Thyroid gland (tissue), 4 donors: ENCODE measurements at regions not wholly inside any gene's neighbourhood (a gene's known extent, or its start where the extent isn't known, plus 50 kb on each side); places are given as distances from the start of the nearest gene placed in this dataset.

Source experiments
- DNase-seq, 2 donors: peaks; one replicate each; pipeline ENCODE4 v3.0.0-alpha.2; 2019
- H3K27ac ChIP-seq, 3 donors: fragments of 200-600 bp; sonication (generic); 1 replicate in 2 of 3; 2 replicates in 1 of 3; pipeline ENCODE4 v1.5.1; 2016 to 2019; ENCODE audit warnings: mild to moderate bottlenecking in 1 of 3, moderate library complexity in 1 of 3
- H3K27me3 ChIP-seq: fragments of 200-600 bp; sonication (generic); one replicate; pipeline ENCODE4 v1.5.1; 2019
- H3K36me3 ChIP-seq, 2 donors: fragments of 200-600 bp; sonication (generic); one replicate each; pipeline ENCODE4 v1.5.1; 2016 to 2019
- H3K4me1 ChIP-seq, 2 donors: fragments of 200-600 bp; sonication (generic); one replicate each; pipeline ENCODE4 v1.5.1; 2017 to 2019
- H3K4me3 ChIP-seq, 3 donors: fragments of 200-600 bp; sonication (generic); replicated peaks in 1 of 3; 1 replicate in 2 of 3; 2 replicates in 1 of 3; pipeline ENCODE4 v1.5.1; 2016; ENCODE audit warnings: mild to moderate bottlenecking in 1 of 3
- H3K9me3 ChIP-seq: fragments of 200-600 bp; sonication (generic); one replicate; pipeline ENCODE4 v1.5.1; 2017
- POLR2A ChIP-seq, 2 donors: fragments of 450-650 bp; IDR thresholded peaks; one replicate each; pipeline ENCODE4 v1.6.1; 2017; ENCODE audit warnings: antibody characterized with exemption in 2 of 2, mild to moderate bottlenecking in 2 of 2, moderate library complexity in 1 of 2
- WGBS, 2 donors: methylation state at CpG; one replicate each; pipeline ENCODE4 v1.1.5; 2017; 5-methylcytosine and 5-hydroxymethylcytosine counted together
- intact Hi-C: fragments of 100-400 bp; cut with DNase I; formaldehyde crosslinking; loops from one replicate; pipeline ENCODE4 v1.15.1; 2023
- TF ChIP-seq, protein P1 (sequence below), 6 experiments: fragments of 200-600 bp in 3 of 6; fragments of 450-650 bp in 3 of 6; sonication (generic) in 3 of 6; IDR thresholded peaks; one replicate each; pipeline ENCODE4 v1.5.1; 2016 to 2019; ENCODE audit warnings: antibody characterized with exemption in 6 of 6, mild to moderate bottlenecking in 2 of 6, inconsistent platforms in 1 of 6, moderate library complexity in 1 of 6

DNA sequence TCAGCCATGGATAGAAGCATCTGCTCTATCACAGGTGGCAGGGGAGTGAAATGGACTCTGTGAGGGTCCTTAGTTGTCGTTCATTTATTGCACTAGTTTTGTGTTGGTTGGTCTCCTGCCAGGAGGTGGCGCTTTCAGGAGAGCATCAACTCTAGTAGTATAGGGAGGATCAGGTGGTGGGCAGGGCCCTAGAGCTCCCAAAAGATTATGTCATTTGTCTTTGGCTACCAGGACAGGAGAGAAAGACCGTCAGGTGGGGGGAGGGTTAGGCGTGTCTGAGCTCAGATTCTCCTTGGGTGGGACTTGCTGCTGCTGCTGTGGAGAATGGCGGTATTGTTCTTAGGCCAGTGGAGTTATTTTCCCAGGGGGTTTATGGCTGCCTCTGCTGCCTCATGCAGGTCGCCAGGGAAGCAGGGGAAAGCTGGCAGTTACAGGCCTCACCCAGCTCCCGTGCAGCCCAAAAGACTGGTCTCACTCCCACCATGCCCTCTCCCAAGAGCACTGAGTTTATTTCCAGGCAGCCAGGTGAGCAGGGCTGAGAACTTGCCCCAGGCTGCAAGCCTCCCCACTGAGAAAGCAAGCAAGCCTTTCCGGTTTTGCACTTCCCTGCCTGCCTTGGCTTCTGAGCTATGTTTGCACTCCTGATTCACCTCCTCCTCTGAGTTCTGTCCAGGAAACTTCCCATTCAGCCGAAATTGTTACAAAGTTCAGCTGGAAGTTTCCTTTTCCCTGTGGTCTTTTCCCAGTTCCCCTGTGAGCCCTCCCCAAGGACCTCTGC is 317.3 kb downstream of the TAF11L14 start:
- no peak overlapping the region for H3K27ac ChIP-seq
- no peaks in the 10 kb centered on the region for H3K4me1 ChIP-seq
- no peaks in the 10 kb centered on the region for H3K36me3 ChIP-seq
- no peaks in the 10 kb centered on the region for H3K27me3 ChIP-seq
- H3K9me3 ChIP-seq, result no peaks in the 10 kb centered on the region
- DNase-seq, result no peak
- WGBS, 2 donors, result 69 to 70% methylated on average over 9 of the region's 9 CpGs
- no peak for TF ChIP-seq POLR2A (IDR thresholded peaks at IDR 0.05)
- TF ChIP-seq, protein P1, sequence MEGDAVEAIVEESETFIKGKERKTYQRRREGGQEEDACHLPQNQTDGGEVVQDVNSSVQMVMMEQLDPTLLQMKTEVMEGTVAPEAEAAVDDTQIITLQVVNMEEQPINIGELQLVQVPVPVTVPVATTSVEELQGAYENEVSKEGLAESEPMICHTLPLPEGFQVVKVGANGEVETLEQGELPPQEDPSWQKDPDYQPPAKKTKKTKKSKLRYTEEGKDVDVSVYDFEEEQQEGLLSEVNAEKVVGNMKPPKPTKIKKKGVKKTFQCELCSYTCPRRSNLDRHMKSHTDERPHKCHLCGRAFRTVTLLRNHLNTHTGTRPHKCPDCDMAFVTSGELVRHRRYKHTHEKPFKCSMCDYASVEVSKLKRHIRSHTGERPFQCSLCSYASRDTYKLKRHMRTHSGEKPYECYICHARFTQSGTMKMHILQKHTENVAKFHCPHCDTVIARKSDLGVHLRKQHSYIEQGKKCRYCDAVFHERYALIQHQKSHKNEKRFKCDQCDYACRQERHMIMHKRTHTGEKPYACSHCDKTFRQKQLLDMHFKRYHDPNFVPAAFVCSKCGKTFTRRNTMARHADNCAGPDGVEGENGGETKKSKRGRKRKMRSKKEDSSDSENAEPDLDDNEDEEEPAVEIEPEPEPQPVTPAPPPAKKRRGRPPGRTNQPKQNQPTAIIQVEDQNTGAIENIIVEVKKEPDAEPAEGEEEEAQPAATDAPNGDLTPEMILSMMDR (IDR thresholded peaks at IDR 0.05), result no peak
- no peak overlapping the region for H3K4me3 ChIP-seq
- intact Hi-C loops, result no loop called here

DNA sequence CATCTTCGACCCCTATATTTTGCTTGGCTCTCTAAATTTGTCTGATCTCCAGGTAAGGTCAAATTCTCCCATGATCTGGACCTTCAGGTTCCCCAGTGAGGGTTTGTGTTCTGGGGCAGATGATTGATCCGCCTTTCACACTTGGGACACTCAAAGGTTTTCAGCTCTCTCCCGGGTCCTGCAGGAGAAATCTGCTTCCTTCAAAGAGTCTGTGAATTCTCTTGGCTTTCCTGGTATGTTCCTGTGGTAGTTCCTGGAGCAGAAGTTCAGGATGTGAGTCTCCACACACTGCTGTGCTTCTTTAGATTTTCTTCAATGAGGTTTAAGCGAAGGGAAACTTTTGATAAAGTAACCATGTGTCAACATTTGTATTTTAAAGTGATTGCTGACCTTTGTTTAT is 318.0 kb downstream of the TAF11L14 start:
- intact Hi-C loops, result no loop called here
- DNase-seq, result no peak
- Histone ChIP-seq H3K36me3 (no peaks in the 10 kb centered on the region), H3K9me3 (no peaks in the 10 kb centered on the region), H3K4me1 (no peaks in the 10 kb centered on the region), H3K27me3 (no peaks in the 10 kb centered on the region), H3K4me3 (no peak overlapping the region), H3K27ac (no peak overlapping the region)
- TF ChIP-seq POLR2A (IDR thresholded peaks at IDR 0.05), result no peak
- TF ChIP-seq, protein P1 (IDR thresholded peaks at IDR 0.05), result no peak
- 74 to 80% methylated on average over 4 of the region's 4 CpGs for WGBS, 2 donors

DNA sequence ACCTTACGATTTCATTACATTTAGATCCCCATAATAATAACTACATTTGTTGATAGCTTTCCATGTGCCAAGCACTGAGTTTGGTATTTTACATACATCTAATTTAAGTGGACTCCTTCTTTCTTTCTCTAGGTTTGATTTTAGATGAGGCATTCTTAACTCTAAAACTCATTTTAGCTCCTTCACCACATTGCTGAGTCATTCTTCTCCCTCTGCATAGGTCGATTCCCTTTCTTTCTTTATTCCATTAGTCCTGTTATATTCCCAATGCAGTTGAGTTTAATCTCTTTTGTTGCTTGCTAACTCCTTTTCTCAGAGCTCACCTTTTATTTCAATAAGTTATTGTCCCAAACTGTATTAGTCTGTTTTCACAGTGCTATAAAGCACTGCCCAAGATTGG is 329.8 kb downstream of the TAF11L14 start:
- DNase-seq, result no peak
- H3K27me3 ChIP-seq, result no peaks in the 10 kb centered on the region
- no peak overlapping the region for H3K4me3 ChIP-seq
- H3K9me3 ChIP-seq, result no peaks in the 10 kb centered on the region
- intact Hi-C loops, result no loop called here
- TF ChIP-seq POLR2A (IDR thresholded peaks at IDR 0.05), result no peak
- TF ChIP-seq, protein P1 (IDR thresholded peaks at IDR 0.05), result no peak
- H3K27ac ChIP-seq, result no peak overlapping the region
- no peaks in the 10 kb centered on the region for H3K36me3 ChIP-seq
- WGBS, 2 donors, result 82 to 84% methylated on average over 2 of the region's 2 CpGs
- H3K4me1 ChIP-seq, result no peaks in the 10 kb centered on the region

DNA sequence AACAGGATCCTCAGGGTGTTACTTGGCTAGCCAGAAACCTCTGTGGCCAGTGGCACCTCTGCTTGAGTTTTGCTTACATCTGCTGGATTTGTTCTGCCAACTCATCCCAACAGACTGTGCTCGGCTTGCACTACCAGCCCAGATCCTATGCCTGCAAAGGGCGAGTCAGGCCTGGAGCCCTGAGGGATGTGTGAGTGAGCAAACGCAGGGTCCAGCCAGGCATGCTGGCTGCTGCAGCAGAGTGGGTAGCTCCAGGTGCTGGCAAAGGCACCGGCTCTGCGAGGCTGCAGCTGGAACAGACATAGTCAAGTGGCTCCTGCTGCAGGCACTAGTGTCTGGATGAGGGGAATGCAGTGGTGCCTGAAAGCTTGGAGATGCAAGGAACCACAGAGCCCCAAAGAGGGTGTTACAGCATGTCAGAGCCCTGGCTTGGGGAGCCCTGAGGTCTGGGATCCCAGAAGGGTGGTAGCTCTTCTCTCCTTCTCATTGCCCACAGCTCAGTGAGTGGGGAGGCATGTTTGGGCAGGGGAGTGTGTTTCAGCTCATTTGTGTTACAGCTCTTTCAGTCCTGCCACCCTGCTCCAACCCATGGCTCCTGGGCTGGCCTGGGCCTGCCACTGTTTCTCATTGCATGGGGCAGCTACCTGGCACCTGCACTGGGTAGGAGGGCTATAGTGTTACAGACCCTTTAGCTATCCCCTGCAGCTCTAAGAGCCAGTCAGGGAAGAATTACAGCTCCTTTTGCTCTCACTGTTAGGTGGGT is 332.6 kb downstream of the TAF11L14 start:
- H3K4me3 ChIP-seq, result no peak overlapping the region
- no peak for DNase-seq
- no peaks in the 10 kb centered on the region for H3K4me1 ChIP-seq
- intact Hi-C loops, result no loop called here
- no peak overlapping the region for H3K27ac ChIP-seq
- no peaks in the 10 kb centered on the region for H3K36me3 ChIP-seq
- WGBS, 2 donors, result 40 to 61% methylated on average over 5 of the region's 5 CpGs
- no peaks in the 10 kb centered on the region for H3K9me3 ChIP-seq
- TF ChIP-seq, protein P1 (IDR thresholded peaks at IDR 0.05), result no peak
- TF ChIP-seq POLR2A (IDR thresholded peaks at IDR 0.05), result no peak
- H3K27me3 ChIP-seq, result no peaks in the 10 kb centered on the region

DNA sequence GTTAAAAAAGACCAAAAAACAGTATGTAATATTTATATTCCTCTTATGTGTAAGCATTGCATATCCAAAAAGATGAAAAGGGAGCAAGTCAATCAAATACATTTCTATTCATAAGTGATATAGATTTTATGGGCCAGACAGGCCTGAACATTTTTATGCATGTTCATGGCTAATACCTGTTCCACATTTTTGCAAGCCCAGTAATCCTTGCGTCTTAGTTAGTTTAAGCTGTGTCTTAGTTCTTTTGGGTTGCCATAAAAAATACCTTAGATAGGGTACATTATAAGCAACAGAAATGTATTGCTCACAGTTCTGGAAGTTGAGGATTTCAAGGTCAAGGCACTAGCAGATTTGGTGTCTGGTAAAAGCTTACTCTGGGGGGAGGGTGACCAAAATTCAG is 342.1 kb downstream of the TAF11L14 start:
- WGBS, 2 donors, result 94 to 95% methylated on average over 1 of the region's 1 CpG
- no peaks in the 10 kb centered on the region for H3K4me1 ChIP-seq
- no peaks in the 10 kb centered on the region for H3K9me3 ChIP-seq
- H3K27me3 ChIP-seq, result no peaks in the 10 kb centered on the region
- H3K27ac ChIP-seq, result no peak overlapping the region
- DNase-seq, result no peak
- H3K36me3 ChIP-seq, result no peaks in the 10 kb centered on the region
- no peak overlapping the region for H3K4me3 ChIP-seq
- intact Hi-C loops, result no loop called here
- no peak for TF ChIP-seq POLR2A (IDR thresholded peaks at IDR 0.05)
- TF ChIP-seq, protein P1 (IDR thresholded peaks at IDR 0.05), result no peak
